ENCODE measurements at regions not wholly inside any gene's neighbourhood (a gene's known extent, or its start where the extent isn't known, plus 50 kb on each side); places are given as distances from the start of the nearest gene placed in this dataset.

DNA sequence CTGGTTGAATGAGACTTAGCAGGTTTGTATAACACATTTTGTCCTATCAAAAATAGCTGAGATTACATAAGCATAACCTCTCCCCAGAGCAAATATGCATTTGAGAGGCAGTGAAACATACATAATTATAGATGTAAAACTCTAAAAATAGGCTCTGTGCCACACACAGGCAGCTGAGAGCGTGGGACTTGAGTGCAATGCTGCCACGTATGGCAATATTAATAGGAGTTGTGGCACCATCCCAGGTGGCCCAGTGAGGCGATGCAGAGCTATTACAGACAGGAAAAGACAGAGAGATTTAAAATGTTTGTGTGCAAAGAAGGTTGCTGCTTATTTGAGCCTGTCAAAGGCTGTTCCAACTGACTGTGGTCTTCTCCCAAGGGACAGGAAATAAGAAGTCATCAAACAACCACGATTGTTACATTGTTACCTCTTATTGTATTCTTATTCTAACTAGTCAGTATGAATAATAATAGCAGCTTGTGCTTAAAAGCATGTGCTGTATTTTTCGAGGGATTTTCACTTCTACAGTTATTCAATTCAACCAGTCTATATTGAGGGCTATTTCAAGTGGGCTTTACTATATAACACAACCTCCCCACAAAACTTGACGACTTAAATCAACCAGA, 116.5 kb downstream of the SALL1 start:
- peak; percentile 12 for DNase-seq

DNA sequence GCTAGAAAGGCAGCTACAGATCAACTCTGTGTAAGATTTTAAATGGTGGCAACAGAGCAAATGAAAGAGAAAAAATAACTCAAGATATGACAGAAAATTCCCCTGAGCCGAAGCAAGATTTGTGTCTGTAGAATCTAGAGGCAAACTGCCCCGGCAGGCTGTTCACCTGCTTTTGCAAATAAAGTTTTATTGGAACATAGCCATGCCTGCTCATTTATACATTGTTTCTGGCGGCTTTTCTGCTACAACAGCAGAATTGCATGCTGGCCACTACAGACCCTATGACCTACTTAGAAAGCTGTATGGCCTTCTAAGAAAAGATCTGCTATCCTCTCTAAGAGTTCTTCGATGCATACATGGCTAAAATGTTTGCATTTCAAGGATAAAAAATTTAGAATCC, 119.5 kb downstream of the SALL1 start:
- no peak for DNase-seq

DNA sequence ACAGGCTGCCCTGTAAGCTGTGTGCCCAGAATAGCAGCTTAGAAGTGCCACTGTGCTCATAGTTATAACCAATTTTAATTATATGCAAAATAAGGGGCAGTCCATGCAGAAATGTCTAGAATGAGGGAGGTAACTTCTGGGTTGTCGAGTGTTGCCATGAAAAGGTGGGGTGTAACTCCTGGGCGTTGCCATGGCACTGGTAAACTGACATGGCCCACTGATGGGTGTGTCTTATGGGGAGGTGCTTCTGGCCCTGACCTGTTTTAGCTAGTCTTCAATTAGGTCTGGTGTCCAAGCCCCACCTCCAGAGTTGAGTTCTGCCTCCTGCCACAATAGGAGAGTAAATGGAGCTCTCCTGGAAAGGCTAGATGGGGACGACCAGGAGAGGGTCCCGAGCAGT, 120.6 kb downstream of the SALL1 start:
- no peak for DNase-seq

DNA sequence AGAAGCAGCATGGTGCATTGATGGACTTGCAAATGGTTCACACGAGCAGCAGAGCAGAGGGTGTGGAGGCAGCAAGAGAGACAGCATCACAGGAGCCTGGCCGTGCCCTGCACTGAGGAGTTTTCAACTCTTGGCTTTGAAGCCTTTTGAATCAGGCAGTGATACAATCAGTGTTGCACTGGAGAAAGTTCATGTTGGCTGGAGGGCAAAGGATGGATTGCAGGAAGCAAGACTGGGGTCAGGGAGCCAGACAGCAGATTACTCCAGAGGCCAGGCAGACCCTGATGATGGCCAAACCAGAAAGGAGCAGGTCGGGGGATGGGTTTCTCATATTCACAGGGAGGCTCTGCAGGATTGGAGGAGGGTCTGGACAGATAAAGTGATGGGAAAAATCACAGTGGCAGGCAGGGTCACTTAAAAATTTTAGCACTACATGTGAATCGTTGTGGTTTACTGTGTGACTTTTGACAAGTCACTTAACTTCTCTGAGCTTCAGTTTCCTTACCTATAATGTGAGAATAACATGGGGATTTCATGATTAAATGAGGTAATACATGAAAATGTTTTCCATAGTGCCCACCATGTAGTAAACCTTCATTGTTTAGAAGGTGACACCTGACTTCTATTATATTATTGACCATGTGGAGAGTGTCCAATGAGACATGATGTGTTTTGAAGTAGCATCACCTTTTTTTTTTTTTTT, 125.3 kb downstream of the SALL1 start:
- no peak for DNase-seq

DNA sequence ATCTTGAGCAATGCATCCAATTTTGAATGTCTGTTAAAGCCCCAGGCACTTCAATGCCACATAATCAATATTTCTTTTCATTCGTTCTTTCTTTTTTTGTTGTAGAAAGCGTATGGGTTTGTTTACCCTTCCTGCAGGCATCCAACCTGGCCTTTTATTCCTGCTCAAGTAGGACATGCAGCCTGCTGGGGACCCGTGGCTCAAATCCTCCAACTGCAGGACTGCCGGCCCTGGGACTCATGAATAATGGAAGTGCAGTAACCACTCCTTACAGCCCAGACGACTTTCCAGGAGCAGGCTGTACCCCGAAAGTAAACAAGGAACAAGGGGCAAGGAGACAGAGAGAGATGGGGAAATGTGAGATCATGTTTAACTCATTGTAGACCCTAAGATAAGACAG, 126.4 kb downstream of the SALL1 start:
- DNase-seq, result peak; percentile 7

DNA sequence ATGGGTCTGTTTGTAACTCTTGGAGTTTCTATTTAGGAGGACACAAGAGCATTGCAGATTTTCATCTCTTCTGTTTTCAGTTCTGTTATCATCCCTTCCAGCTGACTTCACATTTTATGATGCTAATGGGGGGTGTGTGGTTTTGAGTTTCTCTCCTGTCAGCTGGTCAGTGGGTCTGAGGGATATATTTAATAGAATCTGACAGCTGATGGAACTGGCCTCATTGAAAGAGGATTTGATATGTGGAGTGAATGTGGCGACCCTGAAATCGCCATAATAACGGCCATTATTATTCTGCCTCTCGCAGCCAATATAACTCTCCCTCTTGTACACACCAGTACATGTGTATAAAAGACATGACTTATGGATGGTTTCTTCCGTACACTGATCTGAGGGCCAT, 128.1 kb downstream of the SALL1 start:
- DNase-seq, result no peak

DNA sequence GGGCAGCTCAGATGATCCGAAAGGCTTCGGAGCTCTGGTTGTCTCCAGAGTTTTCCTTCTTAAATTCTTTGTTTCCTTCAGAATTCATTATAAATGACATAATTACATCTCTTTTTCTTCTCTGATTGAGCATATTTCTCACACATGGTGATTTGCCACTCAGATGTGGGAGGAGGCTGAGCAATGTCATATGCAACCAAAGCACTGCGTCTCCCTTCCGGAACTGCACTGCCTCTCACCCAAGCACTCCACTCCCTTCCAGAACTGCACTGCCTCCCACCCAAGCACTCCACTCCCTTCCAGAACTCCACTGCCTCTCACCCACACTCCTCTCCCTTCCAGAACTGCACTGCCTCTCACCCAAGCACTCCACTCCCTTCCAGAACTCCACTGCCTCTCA, 131.5 kb downstream of the SALL1 start:
- no peak for DNase-seq

DNA sequence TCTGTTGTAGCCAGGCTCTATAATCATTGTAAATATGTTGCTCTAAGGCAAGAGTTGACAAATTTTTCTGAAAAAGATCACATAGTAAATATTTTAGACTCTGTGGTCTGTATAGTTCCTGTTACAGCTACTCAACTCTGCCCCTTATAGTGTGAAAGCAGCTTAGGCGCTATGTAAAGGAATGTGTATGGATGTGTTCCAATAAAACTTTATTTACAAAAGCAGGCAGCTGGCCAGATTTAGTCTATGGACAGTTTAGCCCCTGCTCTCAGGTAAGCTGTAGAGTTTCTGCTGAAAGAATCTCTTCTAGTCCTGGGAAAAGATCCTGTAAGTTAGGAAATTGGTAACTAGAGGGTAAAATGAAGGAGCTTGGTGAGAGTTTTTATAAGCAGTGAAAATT, 133.1 kb downstream of the SALL1 start:
- DNase-seq, result no peak

DNA sequence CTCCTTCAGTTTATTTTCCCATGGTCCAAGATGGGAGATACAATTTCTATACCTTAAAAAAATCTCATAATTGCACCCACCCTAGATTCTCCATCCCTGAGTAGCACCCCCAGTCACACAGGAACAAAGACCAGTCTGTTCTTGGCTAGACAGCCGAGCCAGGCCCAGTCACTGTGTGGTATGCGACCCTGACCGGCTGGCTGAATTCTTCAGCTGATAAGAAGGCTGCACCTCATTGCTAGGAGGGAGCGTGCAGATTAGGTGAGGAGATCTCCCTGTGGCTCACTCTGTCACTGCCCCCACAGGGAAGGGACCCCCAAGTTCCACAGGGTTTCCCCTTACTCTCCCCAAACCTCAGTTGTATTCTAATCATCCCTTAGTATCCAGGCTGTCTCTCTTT, 138.7 kb downstream of the SALL1 start:
- DNase-seq, result no peak

DNA sequence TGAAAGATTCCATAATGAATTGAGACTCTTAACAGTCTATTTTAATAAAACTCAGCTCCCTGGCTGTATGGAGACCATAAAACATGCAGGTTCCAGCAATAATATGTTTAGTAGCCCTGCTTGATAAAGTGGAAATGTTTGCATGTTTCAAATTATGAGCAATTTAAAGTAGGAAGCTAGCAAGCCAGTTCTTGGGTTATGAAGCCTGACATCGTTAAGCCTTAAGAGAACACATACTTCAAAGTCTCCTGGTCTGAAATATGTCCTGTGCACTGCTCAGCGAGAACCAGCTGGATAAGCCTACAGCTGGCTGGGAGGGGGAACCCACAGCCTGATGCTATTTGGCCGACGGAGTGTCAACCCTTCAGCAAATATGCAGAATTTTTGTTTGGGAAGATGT, 140.3 kb downstream of the SALL1 start:
- DNase-seq, result no peak

DNA sequence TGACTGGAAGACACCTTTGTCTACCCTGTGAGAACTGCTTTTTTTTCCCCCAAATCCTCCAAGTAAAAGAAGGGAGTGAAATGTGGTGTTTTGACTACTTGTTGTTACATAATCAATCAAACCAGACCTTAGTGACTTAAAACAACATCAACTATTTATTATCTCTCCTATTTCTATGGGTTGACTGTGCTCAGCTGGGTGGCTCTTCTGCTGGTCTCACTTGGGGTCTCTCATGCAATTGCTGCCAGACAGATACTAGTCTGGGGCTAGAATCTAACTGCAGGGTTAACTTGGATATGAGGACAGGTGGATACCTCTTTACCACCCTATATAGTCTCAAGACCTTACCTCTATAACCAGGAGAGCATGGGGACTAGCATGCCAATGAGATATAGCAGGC, 141.3 kb downstream of the SALL1 start:
- no peak for DNase-seq

DNA sequence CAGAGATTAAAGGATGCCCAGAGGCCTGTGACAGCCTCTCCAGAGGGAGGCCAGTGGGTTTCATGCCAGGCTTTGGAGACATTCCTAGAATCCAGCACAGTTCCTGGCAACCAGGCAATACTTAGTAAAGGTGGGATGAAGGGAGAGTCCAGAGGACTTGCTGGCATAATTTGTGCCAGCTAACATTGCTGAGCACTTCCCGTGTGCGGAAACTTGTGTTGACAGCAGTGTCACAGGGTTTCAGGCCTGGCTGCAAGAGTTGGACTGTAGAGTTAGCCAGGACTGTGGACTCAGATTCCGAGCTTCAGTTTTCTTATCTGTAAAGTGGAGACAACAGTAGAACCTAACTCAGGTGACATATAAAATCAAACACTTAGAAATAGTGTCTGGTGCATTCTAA, 141.7 kb downstream of the SALL1 start:
- DNase-seq, result no peak

DNA sequence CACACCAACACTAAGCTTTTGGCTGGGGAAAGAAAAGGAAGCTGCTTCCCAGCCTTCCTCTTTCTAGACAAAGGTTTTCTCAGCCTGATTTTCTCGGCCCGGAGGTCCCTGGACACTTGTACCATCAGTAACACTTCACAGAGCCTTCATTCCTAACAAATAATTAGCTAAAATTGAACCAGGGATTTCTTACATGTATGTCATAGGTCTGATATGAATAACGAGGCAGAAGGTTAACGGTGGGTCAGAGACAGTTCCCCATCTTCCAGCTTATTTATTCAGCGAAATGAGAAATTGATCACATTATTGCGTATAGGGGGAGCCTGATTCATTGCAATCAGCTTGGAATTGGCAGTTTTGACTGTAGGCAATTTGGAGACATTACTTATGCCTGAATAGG, 142.5 kb downstream of the SALL1 start:
- DNase-seq, result no peak

DNA sequence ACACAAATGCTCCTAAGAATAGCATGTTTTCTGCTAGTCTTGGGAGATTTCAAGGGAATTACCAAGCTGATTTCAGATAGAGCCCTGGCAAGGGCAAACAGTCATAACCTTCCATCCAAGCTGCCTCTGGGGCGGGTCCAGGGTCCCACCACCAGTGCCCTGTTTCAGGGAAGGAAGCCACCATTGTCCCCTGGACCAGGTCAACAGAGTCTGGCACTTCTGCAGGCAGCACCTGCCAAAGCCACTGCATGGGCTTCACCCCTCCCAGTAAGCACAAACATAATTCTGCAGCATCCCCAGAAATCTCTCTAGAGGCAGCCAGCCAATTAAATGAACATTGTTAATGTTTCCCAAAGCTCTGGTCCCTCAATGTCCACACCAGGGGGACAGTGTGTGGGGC, 143.0 kb downstream of the SALL1 start:
- no peak for DNase-seq

DNA sequence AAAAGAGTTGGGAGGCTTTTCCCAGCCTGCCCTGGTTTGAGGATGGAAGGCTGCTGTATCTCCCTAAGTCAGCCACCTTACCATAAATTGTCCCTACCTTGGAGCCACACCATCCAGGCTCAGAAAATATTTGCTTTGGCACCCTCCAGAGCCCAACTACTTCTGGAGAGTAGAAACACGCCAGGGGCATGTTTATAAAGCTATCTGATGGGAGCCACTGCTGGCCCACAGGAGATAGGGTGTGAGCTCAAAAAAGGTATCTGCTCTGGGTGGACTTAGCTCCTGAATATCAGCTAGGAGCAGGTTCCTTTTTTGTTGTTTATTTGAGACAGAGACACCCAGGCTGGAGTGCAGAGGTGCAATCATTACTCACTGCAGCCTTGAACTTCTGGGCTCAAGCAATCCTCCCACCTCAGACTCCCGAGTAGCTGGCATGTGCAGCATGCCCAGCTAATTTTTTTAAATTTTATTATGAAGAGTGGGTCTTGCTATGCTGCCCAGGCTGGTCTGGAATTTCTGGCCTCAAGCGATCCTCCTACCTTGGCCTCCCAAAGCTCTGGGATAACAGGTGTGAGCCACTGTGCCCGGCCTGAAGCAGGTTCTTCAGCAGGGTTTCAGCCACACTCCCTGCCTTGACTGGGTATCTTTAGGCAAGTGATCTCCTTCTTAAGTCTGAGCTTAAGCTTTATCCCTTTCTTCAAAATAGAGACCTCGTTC, 147.1 kb downstream of the SALL1 start:
- DNase-seq, result no peak

DNA sequence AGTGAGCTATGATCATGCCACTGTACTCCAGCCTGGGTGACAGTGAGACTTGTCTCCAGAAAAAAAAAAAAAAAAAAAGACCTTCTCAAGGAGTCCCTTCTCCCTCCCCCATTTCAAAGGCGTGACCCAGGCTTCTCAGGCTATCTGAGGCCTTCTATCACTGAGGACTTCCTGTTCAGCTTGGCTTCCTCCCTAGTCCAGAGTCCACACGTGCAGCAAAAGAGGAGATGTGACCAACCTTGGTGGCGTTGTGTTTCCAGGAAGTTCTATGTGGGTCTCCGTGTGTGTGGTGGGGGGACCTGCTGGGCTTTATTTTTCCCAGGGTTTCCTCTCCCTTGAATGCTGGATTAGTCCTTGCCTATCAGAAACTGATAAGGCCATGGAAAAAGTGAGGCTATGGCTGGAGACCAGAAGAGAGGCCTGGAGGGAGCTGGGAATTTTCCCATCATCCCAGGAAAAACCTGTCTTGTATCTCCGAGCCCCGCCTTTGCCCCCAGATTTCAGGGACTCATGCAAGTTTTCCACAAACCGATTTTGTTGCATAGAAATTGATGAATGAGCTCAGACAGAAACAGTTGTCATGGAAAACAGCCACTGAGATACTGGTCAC, 148.1 kb downstream of the SALL1 start:
- DNase-seq, result no peak

DNA sequence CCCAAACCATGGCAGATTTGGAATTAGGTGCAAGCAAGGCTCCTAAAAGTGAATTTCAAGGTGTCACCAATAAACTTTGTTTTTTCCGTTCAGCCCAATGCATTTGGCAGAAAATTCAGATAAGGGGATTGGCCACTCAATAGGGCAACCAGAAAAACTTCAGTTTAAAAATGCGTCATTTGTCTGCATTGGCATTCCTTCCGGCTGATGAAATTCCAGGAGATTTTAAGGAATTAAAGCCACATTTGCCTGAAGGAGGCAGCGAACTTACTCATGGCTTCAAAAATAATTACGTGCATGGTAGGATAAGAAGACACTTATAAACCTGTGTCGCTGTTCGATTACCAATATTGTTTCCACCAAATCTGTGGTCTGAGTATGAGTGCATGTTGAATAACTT, 151.9 kb downstream of the SALL1 start:
- DNase-seq, result no peak

DNA sequence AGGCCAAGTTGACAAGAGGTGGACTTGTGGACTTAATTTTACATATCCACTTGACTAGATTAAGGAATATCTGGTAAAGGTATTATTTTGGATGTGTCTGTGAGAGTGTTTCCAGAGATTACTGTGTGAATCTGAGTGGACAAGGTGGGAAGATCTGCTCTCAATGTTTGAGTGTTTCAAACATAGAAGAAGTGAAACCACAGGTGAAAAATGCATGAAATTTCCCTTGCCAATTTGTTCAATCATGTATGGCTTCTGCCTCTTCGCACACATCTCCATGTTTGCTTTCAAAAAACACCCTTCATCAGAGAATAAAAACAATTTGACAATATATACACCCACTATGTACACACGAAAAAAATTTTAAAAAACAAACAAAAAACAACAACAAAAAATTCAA, 152.7 kb downstream of the SALL1 start:
- no peak for DNase-seq

DNA sequence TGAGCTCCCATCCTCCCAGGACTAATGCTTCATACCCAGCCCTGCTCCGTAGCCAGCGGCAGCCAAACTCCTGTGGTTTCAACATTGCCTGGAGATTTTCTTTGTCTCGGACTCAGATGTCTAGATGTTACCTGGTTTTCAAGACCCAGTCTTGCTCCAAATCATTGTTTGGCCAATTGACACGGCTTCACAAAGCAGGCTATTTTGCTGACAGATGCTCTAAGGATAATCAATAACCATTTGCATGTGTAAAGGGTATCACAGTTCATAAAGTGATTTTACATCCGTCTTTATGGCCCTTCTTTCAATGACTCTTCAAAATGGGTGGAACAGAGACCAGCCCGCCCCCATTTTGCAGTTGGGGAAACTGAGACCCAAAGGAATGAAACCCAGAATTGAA, 153.4 kb downstream of the SALL1 start:
- no peak for DNase-seq

DNA sequence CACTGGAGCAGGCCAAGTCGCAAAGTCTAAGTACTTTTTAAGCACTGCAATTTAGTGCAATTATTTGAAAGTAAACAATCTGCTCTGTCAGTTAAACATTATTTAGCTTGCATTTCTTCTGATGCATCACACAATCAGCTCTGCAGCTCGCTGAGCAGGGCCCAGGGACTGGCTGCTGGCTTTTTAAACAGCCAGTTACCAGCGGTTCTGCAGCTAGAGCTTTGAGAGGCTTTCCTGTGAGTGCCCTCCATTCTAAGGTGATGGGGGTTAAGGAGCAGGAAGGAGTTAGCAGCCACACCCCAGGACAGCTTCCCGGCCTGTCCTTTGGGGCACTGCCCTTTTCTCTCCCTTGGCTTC, 154.3 kb downstream of the SALL1 start:
- DNase-seq, result peak; percentile 2

DNA sequence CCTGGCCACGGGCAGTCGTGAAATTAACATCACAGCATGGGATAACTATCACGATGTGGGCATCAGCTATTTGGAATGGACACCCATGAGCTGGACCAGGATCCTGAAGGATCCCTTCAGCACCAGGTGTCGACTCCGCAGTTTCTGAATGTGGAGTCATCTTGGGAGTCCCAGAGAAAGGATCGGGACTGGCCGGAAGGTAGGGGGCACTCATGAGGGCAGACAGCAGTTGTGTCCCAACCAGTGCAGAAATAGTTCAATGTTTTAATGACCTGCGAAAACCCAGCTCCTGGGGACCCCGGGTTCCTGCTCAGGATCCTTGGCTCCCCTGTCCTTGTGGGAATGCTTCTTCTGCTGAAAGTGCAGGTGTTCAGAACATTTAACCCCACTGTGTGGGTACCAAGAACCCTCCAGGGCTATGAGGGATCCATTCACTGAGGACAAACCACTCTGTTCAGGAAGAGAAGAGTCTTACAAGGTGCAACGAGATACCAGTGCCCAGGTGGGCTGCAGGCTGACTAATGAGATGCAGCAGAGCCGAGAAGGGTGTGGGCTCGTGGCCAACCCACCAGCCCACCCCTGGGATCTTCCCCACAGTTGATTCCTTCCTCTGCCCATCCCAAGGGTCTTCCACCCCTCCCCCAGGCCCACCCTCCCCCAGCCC, 154.8 kb downstream of the SALL1 start:
- DNase-seq, result no peak

DNA sequence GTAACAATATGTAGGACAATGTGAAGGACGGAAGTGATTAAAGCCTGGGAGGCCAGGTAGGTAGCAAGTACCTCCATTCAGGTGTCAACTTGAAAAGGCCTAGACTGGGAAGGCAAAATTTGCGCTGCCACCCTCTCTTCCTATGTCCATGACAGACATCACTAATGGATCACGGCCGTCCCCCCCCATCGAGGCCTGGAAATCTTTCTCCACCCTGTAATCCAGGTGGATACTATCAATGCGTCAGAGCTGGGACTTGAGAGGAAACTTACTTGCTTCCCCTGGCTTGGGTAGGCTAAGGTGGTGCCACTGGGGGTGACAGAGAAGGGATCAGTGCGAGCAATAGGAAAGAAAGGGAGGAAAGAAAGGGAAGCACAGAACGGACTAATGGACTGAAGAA, 156.1 kb downstream of the SALL1 start:
- no peak for DNase-seq

DNA sequence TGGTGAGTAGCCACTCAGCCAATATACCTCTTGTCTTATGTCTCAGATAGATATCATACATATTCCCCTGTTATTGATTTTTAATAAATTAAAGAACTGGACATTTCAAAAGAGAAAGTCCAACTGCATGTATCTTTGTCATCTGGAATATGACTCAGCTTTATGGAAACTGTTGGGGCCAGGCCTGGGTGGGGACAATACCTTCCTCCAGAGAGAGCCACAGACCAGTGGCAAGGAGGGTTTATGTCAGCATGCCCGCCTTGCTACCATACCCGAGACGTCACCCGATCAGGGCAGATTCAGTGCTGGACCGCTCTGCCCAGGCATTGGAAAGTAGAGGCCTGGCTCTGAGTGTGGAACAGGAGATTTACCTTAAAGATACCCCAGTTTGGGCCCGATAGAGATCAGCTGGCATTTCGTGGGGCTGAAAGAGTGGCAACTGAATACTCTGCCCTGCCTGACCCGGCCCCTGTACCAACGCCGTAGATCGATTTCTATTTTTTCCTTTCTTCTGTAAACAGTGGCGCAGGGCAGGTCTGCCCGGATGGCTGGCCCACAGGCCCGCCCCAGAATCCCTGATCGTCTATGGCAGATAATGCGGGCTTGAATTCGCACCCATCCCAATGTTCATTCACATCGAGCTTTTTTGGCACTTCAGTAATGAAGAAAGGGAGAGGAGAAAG, 158.6 kb downstream of the SALL1 start:
- no peak for DNase-seq
